CD1c-positive myeloid dendritic cell (primary cell): ENCODE measurements at regions not wholly inside any gene's neighbourhood (a gene's known extent, or its start where the extent isn't known, plus 50 kb on each side); places are given as distances from the start of the nearest gene placed in this dataset.
"Not testable (repeated sequence)": the region's sequence is repeated elsewhere in the genome, so short reads cannot be mapped to it uniquely, and the experiment has no call there.

Experiments
- DNase-seq: peaks from one replicate; pipeline ENCODE4 v3.0.0-alpha.2; 2016; ENCODE audit errors: extremely low spot score

DNA sequence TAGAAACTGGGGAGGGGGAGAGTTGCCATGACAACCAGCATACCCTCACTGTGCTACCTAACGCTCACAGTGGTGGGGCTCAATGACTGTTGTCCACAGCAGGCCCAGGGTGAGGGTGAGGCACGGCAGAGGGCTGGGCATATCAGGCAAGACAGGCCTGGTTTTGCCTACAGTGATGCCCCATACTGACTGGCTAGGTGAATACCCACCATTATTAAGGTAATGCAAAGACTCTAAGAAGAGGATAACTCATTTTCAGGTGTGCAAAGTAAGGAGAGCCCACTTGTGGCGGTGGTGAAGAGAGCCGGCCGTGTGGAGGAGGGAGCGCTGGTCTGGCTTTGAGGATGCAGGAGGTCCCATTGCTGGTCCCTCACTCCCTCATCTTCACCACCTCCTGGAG lies 422.3 kb downstream of the FUT8 start:
- DNase-seq: no peak

- no peak for DNase-seq
These were observed 423.0 kb downstream of the FUT8 start for GRCh38 chr14:65835501-65835900.

DNA sequence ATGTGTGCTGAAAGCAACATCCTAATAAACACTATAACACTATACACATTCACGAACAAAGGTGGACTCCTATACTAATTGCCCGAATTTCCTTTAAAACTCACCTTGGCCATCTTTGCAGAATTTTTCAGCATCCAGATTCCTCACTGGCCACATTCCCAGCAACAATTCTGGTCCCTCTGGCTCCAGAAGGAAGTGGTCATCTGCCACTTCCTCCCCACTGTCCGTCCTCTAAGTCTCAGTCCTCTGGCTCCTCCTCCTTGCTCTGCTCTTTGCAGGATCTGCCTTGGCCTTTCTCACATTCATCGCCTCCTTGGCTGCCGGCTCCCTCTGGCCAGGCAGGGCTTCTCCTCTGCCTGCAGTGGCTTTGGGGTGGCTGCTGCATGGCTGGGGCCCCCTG lies 426.0 kb downstream of the FUT8 start:
- no peak for DNase-seq

DNA sequence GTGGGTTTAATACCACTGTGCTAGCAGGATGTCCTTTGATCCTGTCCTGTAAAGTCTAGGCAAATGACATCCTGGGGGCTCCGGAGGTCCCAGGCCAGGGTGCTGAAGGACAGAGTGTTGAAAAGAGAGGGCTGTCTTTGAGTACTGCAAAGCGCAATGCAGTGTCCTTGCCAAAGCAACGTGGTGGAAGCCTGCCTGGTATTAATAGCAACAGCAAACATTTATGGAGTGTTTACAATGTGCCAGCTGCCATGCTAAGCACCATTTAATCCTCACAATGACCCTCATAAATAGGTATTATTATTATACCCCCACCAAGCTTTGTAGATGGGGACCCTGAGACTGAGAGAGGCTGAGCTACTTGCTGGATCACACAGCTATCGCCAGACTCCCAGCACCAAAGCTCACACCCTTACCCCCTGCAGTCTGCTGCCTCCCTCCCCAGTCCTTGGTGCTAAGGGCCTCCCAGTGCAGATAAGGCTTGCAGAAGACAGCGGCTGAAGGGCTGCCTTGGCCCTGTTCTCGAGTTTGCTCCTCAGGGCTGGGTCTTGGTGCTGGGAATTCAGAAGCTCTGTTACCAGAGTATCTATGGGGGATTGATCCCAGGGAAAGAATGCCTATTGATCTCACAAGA lies 427.7 kb downstream of the FUT8 start:
- no peak for DNase-seq

DNA sequence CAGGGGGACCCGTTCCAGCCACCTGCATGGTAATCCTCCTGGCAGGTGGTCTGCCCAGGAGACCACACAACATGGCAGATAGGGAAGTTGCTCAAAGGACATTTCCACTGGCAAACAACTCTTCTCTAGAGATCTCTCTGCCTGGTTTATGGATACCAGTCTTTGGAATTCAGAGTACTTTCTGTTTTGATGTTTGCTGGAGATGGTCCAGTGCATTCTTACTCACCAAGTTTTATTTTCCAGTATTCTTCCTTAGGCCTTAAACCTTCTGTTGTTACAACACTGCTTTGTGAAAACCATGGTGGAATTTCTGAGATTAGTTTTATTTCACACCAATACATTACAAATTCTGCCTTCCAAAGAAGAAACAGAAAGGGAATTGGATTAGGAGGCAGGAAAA lies 428.3 kb downstream of the FUT8 start:
- DNase-seq: no peak

GRCh38 chr14:65846196-65846868 lies 433.8 kb downstream of the FUT8 start:
- DNase-seq: peak; percentile 30

DNA sequence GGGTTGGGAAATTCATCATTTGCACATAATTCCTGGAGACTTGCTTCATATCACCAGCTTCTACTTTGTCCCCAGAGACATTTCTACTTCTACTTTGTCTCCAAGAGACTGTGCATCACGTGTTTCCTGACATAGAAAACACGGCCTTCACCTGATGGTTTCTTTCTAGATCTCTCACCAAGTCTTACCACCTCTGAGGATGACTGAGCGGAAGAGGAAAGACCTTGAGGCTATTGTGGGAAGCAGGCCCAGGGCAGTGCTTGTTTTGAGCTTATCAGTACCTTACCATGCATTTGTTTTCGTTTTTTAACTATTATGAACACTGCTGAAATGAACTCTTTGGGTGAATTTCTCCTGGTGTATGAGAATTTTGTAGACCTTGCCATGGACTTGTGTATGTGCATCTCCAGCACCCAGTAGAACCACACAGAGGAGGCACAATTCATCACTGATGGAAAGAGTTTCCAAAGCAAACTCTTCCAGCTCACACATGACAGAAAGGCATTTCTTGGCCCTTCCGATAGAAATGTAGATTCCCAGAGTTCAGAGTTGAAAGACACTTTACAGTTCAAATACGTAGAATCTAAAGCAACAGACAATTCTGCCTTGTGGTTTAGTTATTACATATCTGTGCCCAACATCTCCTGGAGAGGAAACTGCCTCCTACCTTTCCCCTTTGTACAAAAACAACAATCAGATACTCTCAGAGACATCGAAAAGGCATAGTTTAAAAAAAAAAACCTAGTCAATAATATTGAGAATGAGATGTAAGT lies 434.7 kb downstream of the FUT8 start:
- peak; percentile 34 for DNase-seq

DNA sequence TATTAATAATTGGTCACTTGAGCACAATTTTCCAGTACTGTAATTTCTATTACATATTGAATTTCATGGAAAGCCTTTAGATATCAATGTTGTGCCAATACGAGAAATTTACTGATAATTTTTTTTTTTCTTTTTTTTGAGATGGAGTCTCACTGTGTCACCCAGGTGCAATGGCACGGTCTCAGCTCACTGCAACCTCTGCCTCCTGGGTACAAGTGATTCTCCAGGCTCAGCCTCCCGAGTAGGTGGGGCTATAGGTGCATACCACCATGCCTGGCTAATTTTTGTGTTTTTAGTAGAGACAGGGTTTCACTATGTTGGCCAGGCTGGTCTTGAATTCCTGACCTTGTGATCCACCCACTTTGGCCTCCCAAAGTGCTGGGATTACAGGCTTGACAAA lies 435.4 kb downstream of the FUT8 start:
- DNase-seq: not testable (repeated sequence)

DNA sequence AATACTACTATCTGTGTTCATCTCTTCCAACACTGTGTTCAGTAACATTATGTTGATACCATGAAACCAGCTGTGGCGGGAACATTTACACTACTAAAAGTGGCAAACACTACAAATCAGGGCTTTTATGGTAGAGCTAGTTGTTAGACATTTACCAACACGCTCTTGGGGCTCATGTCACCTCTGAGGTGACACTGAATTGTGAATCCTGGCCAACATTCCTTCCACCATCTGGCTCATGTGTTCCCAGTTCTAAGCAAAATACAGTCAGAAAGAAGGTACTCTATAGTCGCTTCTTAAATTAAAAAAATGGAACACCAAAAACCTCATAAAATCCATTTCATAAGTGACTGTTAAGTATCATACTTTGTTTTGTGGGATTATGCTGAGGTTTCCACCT lies 436.6 kb downstream of the FUT8 start:
- DNase-seq: no peak

GRCh38 chr14:65849558-65849957 lies 437.0 kb downstream of the FUT8 start:
- DNase-seq: no peak

- DNase-seq: peak; percentile 29
These were observed 438.1 kb downstream of the FUT8 start for GRCh38 chr14:65850429-65851135.

DNA sequence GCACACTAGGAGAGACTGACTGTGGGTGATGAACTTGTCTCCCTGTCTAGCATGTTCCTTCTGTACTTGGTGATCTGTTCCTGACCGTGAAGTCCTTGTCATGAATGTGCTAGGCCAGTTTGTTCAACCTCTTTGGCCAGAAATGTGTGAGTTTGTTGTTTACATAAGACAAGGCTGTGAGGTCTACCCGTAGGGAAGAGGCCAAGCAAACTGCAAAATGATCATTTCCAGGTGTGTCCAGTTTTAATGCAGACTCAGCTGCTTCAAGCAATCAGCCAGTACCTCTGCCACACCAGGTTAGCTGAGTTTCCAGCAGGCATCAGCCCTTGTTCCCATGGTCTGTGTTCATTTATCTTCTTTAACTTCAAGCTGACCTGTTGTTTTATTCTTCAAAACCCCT lies 440.2 kb downstream of the FUT8 start:
- DNase-seq: no peak

GRCh38 chr14:65853407-65853955 lies 441.0 kb downstream of the FUT8 start:
- no peak for DNase-seq

DNA sequence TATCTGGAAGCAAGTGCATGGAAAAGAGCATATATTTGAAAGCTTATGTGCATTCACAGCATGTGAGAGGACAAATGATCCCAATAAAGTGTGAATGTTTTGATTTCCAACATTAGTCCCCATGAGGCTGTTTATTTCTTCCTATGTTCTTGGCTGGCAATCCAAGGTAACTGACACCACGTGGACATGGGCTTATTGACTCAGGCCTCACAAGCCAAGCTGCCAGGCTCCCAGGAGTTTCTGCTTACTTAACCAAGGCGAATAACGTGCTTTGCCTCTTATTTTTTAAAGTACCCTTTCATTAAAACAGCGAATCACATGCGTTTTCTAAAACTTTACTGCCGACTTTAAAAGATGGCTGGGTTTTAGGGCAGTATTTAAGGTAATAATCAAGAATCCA lies 441.7 kb downstream of the FUT8 start:
- no peak for DNase-seq

DNA sequence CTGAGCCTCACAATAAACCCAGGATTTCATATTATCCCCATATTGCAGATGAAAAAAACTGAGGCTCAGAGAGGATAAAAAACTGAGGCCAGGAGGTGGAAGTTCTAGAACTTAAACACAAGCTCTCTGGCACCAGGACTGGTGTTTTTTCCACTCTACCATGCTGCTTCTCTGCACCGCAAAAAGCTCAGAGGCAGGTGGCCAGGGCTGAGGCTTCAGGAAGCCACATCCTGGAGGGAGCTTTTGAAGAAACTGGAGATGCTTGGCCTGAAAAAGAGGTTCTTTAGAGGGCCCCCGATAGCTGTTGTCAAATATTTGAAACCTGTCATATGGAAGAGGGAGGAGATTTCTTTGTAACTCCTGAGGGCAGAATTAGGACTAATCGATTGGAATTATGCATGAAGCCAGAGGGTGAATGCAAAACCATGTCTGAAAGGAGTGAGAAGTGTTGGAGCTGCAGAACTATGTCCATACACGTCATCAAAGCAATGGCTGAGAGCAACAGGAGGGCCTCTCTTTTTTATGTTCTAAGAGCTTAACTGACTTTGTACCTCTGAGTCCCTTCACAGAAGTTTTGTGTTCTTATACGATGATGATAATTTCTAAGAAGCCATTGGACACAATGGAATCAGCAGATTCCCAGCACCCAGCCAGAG lies 448.6 kb downstream of the FUT8 start:
- no peak for DNase-seq

- no peak for DNase-seq
These were observed 452.0 kb downstream of the FUT8 start for GRCh38 chr14:65864549-65864948.

DNA sequence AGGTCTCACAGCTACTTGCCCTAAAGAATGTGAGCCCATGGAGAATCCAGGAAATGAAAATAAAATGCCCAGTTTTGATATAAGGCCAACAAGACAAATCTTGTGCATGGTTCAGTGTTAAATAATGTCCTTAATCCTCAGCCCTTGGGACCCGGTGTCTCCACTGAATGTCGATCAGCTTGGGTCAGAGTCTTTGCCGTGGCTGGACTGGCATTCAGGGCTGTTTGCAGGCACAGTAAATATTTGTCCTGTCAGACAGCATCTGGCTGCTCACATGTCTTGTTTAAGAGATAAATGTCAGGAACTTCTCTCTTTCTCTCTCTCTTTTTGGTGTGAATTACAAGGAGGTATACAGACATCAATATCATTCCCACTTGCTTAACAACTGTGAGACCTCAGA lies 452.5 kb downstream of the FUT8 start:
- no peak for DNase-seq

GRCh38 chr14:65866448-65866847 lies 453.9 kb downstream of the FUT8 start:
- no peak for DNase-seq

DNA sequence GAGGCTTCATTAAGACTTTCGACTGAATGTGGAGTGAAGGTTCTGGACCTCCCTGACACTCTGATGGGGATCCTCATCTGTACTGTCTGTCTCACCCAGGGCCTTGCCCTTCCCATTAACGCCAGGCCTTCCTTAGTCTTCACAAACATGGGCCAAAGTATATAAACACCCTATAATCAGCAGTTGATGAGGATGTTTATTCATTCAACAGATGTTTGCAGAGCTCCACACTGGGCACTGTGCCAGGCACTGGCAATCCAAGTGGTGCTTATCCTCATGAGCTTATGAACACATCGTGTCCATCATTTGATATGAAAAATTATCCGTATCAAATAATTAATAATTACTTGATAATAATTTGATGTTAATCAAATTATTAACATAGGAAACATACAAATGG lies 454.4 kb downstream of the FUT8 start:
- DNase-seq: no peak

- DNase-seq: no peak
These were observed 454.8 kb downstream of the FUT8 start for GRCh38 chr14:65867333-65867732.

DNA sequence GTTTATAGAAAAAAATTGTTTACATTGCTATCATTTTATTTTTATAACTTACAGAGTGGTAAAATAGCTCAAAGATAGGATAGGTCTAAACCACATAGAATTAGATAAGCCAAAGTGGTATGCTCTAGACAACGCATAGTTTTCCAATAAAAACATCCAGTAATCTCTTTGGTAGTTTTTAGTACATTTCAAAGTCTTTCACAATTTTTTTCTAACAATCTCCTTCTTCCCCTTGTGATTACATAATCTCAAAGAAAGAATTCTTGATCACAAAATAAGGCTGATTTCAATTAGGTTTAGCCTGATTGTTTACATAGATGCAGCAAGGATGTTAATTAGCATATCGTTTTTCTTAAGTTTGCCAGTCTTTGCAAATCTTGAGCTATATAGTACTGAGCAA lies 460.0 kb downstream of the FUT8 start:
- no peak for DNase-seq

DNA sequence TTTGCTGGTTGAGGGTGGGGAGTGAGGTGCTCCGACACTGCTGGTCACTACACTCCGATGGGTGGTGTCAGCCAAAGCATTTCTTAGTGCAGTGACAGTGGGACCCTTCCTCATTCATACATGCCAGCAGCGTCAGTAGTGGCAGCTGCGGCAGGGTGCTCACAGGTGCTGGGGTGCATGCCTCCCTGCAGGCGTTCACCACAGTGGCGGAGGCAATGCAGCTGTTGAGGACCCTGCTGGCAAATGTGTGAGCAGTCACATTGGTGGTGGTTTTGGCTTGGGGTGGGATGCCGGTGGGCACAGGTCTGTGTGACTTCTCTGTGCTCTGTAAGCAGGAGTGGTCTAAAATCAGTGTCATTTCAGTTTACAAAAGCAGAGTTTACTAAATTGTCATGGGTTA lies 464.6 kb downstream of the FUT8 start:
- no peak for DNase-seq
